Dedifferentiated amniotic fluid mesenchymal stem cell (primary cell): ENCODE measurements at regions not wholly inside any gene's neighbourhood (a gene's known extent, or its start where the extent isn't known, plus 50 kb on each side); places are given as distances from the start of the nearest gene placed in this dataset.

Experiments
- DNase-seq: peaks from one replicate; pipeline ENCODE4 v3.0.0-alpha.2; 2016; ENCODE audit errors: extremely low spot score

DNA sequence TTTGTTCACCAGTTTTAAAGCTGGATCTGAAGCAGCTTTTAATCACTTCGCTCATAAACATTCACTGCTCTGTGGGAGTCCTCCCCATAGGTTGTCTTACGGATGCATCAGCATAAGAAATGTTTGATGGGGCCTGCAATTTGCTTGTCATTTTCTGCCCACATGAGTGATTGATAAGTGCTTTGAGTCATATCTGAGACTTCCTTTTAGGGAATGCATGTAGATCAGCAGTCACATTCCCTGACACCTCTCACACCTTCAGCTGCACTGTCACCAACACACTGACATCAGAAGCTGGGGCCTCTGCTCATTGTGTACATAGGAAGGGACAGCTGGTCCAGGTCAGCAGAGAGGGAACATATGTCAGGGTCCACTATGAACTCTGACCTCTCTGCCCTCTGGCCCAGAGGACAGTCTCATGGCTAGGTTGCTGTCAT, 84.1 kb upstream of the SPATA31D4 start:
- no peak for DNase-seq

- DNase-seq: no peak
Observed at GRCh38 chr9:81847181-81847915, 80.9 kb upstream of the SPATA31D4 start.

DNA sequence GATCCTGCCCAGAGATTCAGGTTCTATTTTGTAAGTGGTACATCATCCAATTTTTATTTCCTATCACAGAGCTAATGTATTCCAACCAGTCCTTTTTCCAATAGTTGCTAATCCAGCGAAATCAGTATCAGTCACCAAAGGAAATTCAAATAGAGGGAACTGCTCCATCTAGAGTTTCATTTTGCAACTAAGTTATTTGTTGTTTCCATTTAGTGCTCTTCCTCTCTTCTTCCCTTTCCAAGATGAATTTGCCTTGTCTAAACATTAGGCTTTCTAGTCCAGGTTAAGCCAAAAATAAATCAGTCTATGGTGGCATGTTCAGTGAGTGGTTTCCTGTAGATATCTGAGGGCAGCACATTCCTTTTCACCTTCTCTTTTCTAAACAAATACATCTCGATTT, 79.8 kb upstream of the SPATA31D4 start:
- DNase-seq: no peak

DNA sequence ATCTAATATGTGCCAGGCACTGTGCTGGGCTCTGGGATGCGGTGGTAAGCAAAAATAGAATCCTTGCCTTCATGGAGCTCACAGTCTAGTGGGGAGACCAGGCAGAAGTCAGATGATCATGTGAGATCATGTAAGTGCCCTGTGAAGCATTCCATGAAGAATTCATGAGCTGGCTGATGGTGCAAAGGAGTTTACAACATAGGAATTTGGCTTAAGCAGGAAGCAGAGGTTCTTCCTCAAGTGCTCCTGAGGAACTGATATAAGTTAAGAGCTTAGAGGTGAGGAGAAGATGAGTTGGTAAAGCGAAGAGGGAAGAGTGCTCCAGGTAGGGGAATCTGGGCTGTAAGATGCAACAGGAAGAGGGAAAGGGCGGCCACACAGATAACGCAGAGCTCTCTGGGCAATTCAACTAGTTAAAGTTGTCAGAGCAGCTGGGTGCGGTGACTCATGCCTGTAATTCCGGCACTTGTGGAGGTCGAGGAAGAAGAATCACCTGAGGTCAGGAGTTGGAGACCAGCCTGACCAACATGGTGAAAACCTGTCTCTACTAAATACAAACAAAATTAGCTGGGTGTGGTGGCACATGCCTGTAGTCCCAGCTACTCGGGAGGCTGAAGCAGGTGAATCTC, 78.5 kb upstream of the SPATA31D4 start:
- DNase-seq: no peak

- DNase-seq: no peak
Observed at GRCh38 chr9:81850724-81851123, 77.5 kb upstream of the SPATA31D4 start.

GRCh38 chr9:81851340-81851739, 76.9 kb upstream of the SPATA31D4 start:
- DNase-seq: no peak

GRCh38 chr9:81852820-81853219, 75.4 kb upstream of the SPATA31D4 start:
- DNase-seq: no peak

DNA sequence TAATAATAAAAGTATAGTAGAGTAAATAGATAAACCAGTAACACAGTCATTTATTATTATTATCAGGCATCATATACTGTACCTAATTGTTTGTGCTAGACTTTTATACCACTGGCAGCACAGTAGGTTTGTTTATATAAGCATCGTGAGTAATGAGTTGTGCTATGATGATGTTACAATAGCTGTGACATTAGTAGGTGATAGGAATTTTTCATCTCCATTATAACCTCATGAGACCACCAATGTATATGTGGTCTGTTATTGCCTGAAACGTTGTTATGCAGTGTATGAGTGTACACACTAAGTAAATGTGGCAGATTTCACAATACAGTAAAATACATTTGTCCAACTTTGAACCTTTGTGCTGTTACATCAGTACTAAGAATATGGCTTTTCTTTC, 72.7 kb upstream of the SPATA31D4 start:
- DNase-seq: no peak

DNA sequence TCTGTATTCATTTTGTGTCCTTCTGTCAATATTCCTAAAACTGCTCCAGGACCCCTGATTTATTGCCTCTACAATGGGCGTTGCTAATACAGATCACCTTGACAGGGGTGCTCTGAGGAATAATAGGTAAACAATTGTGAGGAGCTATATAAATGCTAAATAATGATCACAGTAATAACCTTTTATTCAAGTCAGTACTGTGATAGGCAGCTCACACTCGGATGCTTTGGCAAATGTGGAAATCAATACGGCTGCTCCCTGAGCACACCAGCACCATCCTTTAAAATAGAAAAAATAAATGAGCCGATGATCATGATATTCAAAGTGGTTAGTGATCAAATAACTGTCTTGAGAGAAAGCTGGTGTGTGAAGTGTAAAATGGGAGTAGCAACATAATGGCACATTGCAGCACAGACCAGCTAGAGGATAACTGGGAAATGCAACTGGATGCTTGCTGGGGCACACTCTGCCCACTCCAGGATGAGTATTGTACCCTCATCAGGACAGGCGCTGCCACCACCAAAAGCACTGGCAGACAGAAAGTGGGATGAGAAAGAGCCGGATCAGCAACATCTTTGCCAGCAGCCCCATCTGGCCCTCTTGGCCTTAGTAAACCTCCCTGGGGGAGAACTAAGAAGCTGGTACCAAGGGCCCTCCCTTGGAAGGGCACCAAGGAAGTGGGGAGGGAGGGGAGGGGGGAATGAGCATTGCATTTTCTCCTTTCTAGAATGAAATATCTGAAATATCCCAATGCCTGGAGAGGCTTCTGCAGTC, 69.4 kb upstream of the SPATA31D4 start:
- no peak for DNase-seq

DNA sequence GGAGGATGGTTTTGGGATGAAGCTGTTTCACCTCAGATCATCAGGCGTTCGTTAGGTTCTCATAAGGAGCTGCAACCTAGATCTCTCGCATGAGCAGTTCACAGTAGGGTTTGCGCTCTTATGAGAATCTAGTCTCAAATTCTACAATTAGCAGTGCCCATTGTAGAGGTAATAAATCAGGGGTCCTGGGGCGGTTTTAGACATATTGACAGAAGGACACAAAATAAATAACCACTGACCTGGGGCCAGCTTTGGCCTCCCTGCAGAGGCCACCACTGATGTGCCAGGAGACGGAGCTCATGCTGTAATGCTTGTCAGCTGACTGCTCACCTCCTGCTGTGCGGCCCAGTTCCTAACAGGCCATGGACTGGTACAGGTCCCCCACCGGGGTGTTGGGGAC, 67.6 kb upstream of the SPATA31D4 start:
- DNase-seq: no peak

DNA sequence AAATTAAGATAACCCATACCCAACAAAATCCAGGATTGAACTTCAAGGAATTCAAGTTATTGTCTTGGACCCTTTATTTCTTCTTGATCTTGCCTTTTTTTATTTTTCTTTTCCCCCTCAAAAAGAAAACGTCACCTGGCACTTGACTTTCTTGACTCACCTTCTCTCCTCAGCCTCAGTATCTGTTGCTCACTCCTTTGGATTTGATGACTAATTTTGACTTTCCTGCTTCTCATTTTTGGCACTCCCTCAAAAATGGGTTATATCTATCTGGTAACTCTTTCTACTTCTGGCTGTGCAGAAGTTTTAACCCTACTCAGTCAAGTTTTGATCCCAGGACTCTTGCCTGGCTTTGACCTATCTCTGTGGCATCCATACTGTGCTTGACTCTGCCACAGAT, 66.6 kb upstream of the SPATA31D4 start:
- DNase-seq: no peak

- no peak for DNase-seq
Observed at GRCh38 chr9:81868145-81868544, 60.1 kb upstream of the SPATA31D4 start.

DNA sequence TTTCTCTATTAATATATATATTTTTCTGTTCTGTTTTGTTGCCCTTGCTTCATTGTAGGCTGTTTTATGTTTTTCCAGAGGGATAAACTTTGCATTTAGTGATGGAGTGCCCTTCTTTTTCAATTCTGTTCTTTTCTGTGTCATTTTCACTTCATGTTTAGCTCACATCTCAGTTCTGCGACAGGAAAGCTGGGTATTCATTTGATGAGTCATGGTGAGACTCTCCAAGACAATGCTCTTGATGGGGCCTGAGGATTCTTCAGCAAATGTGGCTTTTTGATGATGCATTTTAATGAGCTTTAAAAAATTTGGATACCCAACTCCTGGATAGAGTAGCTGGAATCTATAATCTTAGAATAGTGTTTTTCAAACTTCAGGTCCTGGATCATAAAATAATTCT, 56.5 kb upstream of the SPATA31D4 start:
- peak; percentile 49 for DNase-seq

DNA sequence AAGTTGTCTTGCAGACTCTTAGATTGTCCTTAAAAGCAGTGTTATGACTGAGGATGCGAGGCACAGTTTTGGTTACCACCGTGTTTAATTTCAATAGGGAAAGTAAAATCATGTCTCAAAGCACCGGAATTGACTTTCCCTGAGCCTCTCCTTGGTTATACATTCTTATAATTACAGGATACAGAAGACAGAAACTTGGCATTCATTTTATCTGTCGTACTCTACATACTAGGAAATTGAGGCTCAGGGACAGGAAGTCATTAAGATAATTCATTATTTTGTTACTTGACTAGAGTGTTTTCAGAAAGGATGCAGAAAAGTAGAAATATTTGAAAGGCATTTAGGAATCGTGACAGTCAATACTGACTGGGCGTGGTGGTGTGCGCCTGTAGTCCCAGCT, 54.0 kb upstream of the SPATA31D4 start:
- DNase-seq: no peak

DNA sequence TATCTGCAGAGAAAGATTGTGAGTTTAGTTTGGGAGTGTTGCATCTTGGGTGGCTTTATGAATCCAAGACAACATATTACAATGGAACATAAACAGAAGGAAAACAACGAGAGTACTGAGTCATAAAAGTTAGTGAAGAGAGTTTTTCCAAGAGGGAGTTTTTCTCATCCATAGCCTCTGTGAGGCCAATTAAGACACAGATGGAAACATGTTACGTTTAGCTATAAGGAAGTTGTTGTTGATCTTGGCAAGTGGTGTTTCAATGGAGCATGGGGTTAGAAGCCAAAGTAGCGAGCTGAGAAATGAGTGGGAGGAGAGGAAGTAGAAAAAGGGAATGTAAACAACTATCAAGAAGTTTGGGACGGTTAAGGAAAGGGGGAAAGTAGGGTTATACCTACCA, 53.3 kb upstream of the SPATA31D4 start:
- peak; percentile 38 for DNase-seq

GRCh38 chr9:81877047-81877446, 51.2 kb upstream of the SPATA31D4 start:
- DNase-seq: no peak
